ENCODE measurements at regions not wholly inside any gene's neighbourhood (a gene's known extent, or its start where the extent isn't known, plus 50 kb on each side); places are given as distances from the start of the nearest gene placed in this dataset.

DNA sequence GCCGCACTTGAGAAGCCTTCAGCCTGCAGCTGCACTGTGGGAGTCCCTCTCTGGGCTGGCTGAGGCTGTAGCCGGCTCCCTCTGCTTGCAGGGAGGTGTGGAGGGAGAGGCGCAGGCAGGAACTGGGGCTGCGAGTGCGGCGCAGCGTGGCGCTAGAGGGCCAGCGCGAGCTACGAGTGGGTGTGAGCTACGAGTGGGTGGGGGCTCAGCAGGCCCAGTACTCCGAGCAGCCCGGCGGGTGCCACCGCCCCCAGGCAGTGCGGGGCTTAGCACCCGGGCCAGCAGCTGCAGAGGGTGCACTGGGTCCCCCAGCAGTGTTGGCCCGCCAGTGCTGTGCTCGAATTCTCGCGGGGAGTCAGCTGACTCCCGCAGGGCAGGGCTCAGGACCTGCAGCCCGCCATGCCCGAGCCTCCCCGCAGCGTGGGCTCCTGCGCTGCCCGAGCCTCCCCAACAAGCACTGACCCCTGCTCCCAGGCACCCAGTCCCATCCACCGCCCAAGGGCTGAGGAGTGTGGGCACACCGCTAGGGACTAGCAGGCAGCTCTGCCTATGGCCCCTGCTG, 1620.1 kb downstream of the BRINP3 start:
- no peaks in the 10 kb centered on the region for H3K27me3 Mint-ChIP-seq (ENCODE audit: low read depth)
- DNase-seq (ENCODE audit: low spot score), result no peak
- TF ChIP-seq, protein P1, sequence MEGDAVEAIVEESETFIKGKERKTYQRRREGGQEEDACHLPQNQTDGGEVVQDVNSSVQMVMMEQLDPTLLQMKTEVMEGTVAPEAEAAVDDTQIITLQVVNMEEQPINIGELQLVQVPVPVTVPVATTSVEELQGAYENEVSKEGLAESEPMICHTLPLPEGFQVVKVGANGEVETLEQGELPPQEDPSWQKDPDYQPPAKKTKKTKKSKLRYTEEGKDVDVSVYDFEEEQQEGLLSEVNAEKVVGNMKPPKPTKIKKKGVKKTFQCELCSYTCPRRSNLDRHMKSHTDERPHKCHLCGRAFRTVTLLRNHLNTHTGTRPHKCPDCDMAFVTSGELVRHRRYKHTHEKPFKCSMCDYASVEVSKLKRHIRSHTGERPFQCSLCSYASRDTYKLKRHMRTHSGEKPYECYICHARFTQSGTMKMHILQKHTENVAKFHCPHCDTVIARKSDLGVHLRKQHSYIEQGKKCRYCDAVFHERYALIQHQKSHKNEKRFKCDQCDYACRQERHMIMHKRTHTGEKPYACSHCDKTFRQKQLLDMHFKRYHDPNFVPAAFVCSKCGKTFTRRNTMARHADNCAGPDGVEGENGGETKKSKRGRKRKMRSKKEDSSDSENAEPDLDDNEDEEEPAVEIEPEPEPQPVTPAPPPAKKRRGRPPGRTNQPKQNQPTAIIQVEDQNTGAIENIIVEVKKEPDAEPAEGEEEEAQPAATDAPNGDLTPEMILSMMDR (IDR thresholded peaks at IDR 0.05), result no peak
- no peaks in the 10 kb centered on the region for H3K4me1 Mint-ChIP-seq (ENCODE audit: low read depth)
- H3K9me3 Mint-ChIP-seq (ENCODE audit: low read depth), result peaks cover 14% of the 10 kb centered on the region
- H3K27ac Mint-ChIP-seq (ENCODE audit: unreplicated experiment), result no peak overlapping the region
- no peak overlapping the region for H3K4me3 Mint-ChIP-seq (ENCODE audit: unreplicated experiment)
- H3K36me3 Mint-ChIP-seq (ENCODE audit: low read depth), result no peaks in the 10 kb centered on the region

DNA sequence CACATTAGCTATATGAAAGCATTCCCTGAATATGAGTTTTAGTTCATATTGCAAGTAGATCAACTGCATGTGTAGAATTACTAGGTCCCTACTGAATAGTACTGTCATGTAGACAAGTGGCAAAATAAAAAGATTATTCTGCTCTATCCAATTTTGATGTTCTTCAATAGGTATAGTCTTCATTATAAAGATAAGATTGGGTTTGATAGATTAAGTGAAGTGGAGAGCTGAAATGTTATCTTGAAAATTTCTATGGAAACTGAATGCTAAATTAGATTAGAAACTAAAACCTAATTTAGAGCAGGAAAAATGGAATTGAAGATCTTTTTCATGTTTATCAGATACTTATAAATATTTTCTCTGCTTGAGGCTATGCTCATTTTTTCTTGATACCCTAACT, 1610.0 kb downstream of the BRINP3 start:
- H3K27ac Mint-ChIP-seq (ENCODE audit: unreplicated experiment), result no peak overlapping the region
- no peaks in the 10 kb centered on the region for H3K4me1 Mint-ChIP-seq (ENCODE audit: low read depth)
- TF ChIP-seq, protein P1 (IDR thresholded peaks at IDR 0.05), result no peak

DNA sequence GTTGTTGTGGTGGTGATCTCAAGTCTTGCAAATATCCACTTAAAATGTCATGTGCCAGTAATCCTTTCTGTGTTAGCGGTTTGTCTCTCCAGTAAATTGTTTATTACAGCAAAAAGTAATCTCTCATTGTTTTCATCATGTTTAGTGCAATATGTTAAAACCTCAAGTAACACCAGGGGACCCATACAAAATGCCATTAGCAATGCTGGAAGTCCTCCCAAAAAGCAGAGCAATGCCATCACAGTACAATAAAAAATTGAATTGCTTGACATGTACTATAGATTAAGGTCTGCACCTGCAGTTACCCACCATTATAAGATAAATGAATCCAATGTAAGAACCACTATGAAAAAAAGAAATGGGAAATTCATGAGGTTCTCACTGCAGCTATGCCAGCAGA, 1606.5 kb downstream of the BRINP3 start:
- Mint-ChIP-seq H3K27ac (ENCODE audit: unreplicated experiment) (no peak overlapping the region), H3K9me3 (ENCODE audit: low read depth) (peaks cover 3% of the 10 kb centered on the region), H3K27me3 (ENCODE audit: low read depth) (no peaks in the 10 kb centered on the region), H3K4me1 (ENCODE audit: low read depth) (no peaks in the 10 kb centered on the region), H3K36me3 (ENCODE audit: low read depth) (no peaks in the 10 kb centered on the region), H3K4me3 (ENCODE audit: unreplicated experiment) (no peak overlapping the region)
- DNase-seq (ENCODE audit: low spot score), result no peak
- TF ChIP-seq, protein P1 (IDR thresholded peaks at IDR 0.05), result no peak

More for the DNA sequence above, 1610.0 kb downstream of the BRINP3 start:
- no peak for DNase-seq (ENCODE audit: low spot score)
- Mint-ChIP-seq H3K9me3 (ENCODE audit: low read depth) (peaks cover 5% of the 10 kb centered on the region), H3K4me3 (ENCODE audit: unreplicated experiment) (no peak overlapping the region), H3K27me3 (ENCODE audit: low read depth) (no peaks in the 10 kb centered on the region), H3K36me3 (ENCODE audit: low read depth) (no peaks in the 10 kb centered on the region)

DNA sequence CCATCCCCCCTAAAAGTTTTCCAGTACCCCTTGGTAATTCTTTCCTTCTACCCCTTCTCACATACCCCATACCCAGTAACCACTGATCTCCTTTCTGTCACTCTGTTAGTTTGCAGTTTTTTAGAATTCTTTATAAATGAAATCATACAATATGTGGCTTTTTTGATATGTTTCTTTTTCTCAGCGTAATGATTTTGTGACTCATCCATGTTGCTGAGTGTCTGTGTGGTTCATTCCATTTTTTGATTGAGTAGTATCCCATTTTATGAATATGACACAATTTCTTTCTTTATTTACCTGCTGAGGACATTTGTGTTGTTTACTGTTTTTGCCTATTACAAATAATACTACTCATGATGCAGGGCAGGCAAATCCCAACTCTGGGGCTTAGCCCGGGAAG, 1605.3 kb downstream of the BRINP3 start:
- Mint-ChIP-seq H3K4me3 (ENCODE audit: unreplicated experiment) (no peak overlapping the region), H3K27me3 (ENCODE audit: low read depth) (no peaks in the 10 kb centered on the region), H3K9me3 (ENCODE audit: low read depth) (peaks cover 3% of the 10 kb centered on the region), H3K36me3 (ENCODE audit: low read depth) (no peaks in the 10 kb centered on the region), H3K27ac (ENCODE audit: unreplicated experiment) (no peak overlapping the region), H3K4me1 (ENCODE audit: low read depth) (no peaks in the 10 kb centered on the region)
- TF ChIP-seq, protein P1 (IDR thresholded peaks at IDR 0.05), result no peak
- DNase-seq (ENCODE audit: low spot score), result no peak

DNA sequence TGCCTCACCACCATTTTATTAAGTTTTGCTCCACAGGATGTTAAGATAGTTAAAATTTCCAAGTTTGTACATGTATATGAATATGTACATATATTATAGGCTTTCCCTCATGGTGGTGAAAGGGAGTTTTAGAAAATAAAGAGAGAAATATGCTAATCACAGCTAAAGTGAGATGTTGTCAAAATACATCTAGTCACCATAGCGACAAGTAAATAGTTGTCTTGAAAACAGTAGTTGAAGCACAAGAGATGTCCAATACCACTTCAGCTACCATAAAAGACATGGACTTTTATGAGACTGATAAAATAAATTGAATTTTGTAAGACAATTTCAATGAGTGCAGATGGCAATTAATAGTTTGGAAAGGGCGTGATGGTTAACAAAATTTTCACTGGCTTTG, 1600.0 kb downstream of the BRINP3 start:
- no peaks in the 10 kb centered on the region for H3K4me1 Mint-ChIP-seq (ENCODE audit: low read depth)
- no peak overlapping the region for H3K27ac Mint-ChIP-seq (ENCODE audit: unreplicated experiment)
- no peaks in the 10 kb centered on the region for H3K36me3 Mint-ChIP-seq (ENCODE audit: low read depth)
- H3K9me3 Mint-ChIP-seq (ENCODE audit: low read depth), result no peaks in the 10 kb centered on the region
- TF ChIP-seq, protein P1 (IDR thresholded peaks at IDR 0.05), result no peak
- no peak for DNase-seq (ENCODE audit: low spot score)
- peaks cover 2% of the 10 kb centered on the region for H3K27me3 Mint-ChIP-seq (ENCODE audit: low read depth)
- no peak overlapping the region for H3K4me3 Mint-ChIP-seq (ENCODE audit: unreplicated experiment)

Data from chondrocyte (in vitro differentiated cells).